ENCODE measurements at regions not wholly inside any gene's neighbourhood (a gene's known extent, or its start where the extent isn't known, plus 50 kb on each side); places are given as distances from the start of the nearest gene placed in this dataset.

GRCh38 chr11:37407461-37407860, 809.4 kb upstream of the RAG2 start:
- WGBS: 88% methylated on average over 2 of the region's 2 CpGs
- Histone ChIP-seq H3K27ac (no peak overlapping the region), H3K4me3 (no peak overlapping the region), H3K27me3 (replicated peaks; ENCODE audit: insufficient read depth) (no peaks in the 10 kb centered on the region), H3K9me3 (no peaks in the 10 kb centered on the region), H3K36me3 (no peaks in the 10 kb centered on the region), H3K4me1 (replicated peaks) (no peaks in the 10 kb centered on the region)
- DNase-seq (ENCODE audit: low spot score): no peak
- TF ChIP-seq, protein P1, sequence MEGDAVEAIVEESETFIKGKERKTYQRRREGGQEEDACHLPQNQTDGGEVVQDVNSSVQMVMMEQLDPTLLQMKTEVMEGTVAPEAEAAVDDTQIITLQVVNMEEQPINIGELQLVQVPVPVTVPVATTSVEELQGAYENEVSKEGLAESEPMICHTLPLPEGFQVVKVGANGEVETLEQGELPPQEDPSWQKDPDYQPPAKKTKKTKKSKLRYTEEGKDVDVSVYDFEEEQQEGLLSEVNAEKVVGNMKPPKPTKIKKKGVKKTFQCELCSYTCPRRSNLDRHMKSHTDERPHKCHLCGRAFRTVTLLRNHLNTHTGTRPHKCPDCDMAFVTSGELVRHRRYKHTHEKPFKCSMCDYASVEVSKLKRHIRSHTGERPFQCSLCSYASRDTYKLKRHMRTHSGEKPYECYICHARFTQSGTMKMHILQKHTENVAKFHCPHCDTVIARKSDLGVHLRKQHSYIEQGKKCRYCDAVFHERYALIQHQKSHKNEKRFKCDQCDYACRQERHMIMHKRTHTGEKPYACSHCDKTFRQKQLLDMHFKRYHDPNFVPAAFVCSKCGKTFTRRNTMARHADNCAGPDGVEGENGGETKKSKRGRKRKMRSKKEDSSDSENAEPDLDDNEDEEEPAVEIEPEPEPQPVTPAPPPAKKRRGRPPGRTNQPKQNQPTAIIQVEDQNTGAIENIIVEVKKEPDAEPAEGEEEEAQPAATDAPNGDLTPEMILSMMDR (IDR thresholded peaks at IDR 0.05): no peak
- TF ChIP-seq POLR2AphosphoS5 (IDR thresholded peaks at IDR 0.05) (no peak), POLR2A (IDR thresholded peaks at IDR 0.05) (no peak)
- intact Hi-C loops (cut with DNase I): no loop called here

- TF ChIP-seq, protein P1 (IDR thresholded peaks at IDR 0.05): no peak
- TF ChIP-seq POLR2A (IDR thresholded peaks at IDR 0.05) (no peak), POLR2AphosphoS5 (IDR thresholded peaks at IDR 0.05) (no peak)
- Histone ChIP-seq H3K4me1 (replicated peaks) (no peaks in the 10 kb centered on the region), H3K27ac (no peak overlapping the region), H3K36me3 (no peaks in the 10 kb centered on the region), H3K27me3 (replicated peaks; ENCODE audit: insufficient read depth) (no peaks in the 10 kb centered on the region), H3K9me3 (no peaks in the 10 kb centered on the region), H3K4me3 (no peak overlapping the region)
- intact Hi-C loops (cut with DNase I): no loop called here
- WGBS: 67% methylated on average over 1 of the region's 1 CpG
- DNase-seq (ENCODE audit: low spot score): no peak
Measured at GRCh38 chr11:37406651-37407050, 808.6 kb upstream of the RAG2 start.

DNA sequence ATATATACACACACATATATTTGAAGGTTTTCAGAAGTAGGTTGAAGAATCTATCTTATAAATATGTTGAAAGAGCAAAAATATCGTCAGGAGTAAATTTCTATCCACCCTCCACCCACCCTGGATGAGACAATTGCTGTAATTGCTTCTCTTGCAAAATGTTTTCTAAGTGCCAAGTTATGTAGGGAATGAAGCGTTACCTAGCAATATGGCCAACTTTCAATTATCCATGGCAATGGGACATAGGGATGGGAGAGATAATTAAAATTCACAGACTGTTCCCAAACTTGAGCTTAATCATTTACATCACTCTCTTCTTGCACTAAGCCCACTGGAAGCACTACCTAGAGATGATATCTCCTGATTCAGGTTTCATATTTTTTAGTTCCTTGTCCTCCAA, 806.2 kb upstream of the RAG2 start:
- intact Hi-C loops (cut with DNase I): no loop called here
- no peaks in the 10 kb centered on the region for H3K4me1 ChIP-seq (replicated peaks)
- TF ChIP-seq POLR2A (IDR thresholded peaks at IDR 0.05) (no peak), POLR2AphosphoS5 (IDR thresholded peaks at IDR 0.05) (no peak)
- TF ChIP-seq, protein P1 (IDR thresholded peaks at IDR 0.05): no peak
- no peak for DNase-seq (ENCODE audit: low spot score)
- no peak overlapping the region for H3K4me3 ChIP-seq
- 76% methylated on average over 2 of the region's 2 CpGs for WGBS
- no peaks in the 10 kb centered on the region for H3K9me3 ChIP-seq
- no peaks in the 10 kb centered on the region for H3K27me3 ChIP-seq (replicated peaks; ENCODE audit: insufficient read depth)
- H3K27ac ChIP-seq: no peak overlapping the region
- no peaks in the 10 kb centered on the region for H3K36me3 ChIP-seq

DNA sequence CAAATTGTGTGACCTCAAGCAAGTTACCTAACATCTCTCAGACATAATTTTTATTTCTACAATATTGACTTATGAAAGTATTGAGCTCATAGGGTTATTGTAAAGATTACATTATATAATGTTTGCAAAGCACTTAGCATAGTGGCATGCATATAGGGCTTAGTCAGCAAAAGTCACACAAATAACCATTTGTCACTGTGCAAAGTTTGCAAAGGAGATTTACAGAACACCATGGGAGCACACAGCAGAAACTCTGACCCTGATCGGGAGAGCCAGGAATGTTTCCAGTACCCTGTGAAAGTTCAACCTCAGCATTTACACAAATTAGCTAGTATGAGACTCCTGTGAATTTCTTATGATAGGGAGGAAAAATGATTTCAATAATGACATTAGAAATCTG, 804.6 kb upstream of the RAG2 start:
- Histone ChIP-seq H3K27ac (no peak overlapping the region), H3K36me3 (no peaks in the 10 kb centered on the region), H3K4me1 (replicated peaks) (no peaks in the 10 kb centered on the region), H3K4me3 (no peak overlapping the region), H3K9me3 (no peaks in the 10 kb centered on the region), H3K27me3 (replicated peaks; ENCODE audit: insufficient read depth) (no peaks in the 10 kb centered on the region)
- 40% methylated on average over 1 of the region's 1 CpG for WGBS
- TF ChIP-seq, protein P1 (IDR thresholded peaks at IDR 0.05): no peak
- TF ChIP-seq POLR2AphosphoS5 (IDR thresholded peaks at IDR 0.05) (no peak), POLR2A (IDR thresholded peaks at IDR 0.05) (no peak)
- intact Hi-C loops (cut with DNase I): no loop called here
- DNase-seq (ENCODE audit: low spot score): no peak

- TF ChIP-seq, protein P1 (IDR thresholded peaks at IDR 0.05): no peak
- TF ChIP-seq POLR2AphosphoS5 (IDR thresholded peaks at IDR 0.05) (no peak), POLR2A (IDR thresholded peaks at IDR 0.05) (no peak)
- 47% methylated on average over 1 of the region's 1 CpG for WGBS
- no peaks in the 10 kb centered on the region for H3K27me3 ChIP-seq (replicated peaks; ENCODE audit: insufficient read depth)
- no peaks in the 10 kb centered on the region for H3K36me3 ChIP-seq
- intact Hi-C loops (cut with DNase I): no loop called here
- no peaks in the 10 kb centered on the region for H3K9me3 ChIP-seq
- H3K4me3 ChIP-seq: no peak overlapping the region
- no peaks in the 10 kb centered on the region for H3K4me1 ChIP-seq (replicated peaks)
- H3K27ac ChIP-seq: no peak overlapping the region
- DNase-seq (ENCODE audit: low spot score): no peak
Measured at GRCh38 chr11:37394236-37394870, 796.3 kb upstream of the RAG2 start.
